ENCODE measurements at regions not wholly inside any gene's neighbourhood (a gene's known extent, or its start where the extent isn't known, plus 50 kb on each side); places are given as distances from the start of the nearest gene placed in this dataset.
"Not testable (repeated sequence)": the region's sequence is repeated elsewhere in the genome, so short reads cannot be mapped to it uniquely, and the experiment has no call there.

DNA sequence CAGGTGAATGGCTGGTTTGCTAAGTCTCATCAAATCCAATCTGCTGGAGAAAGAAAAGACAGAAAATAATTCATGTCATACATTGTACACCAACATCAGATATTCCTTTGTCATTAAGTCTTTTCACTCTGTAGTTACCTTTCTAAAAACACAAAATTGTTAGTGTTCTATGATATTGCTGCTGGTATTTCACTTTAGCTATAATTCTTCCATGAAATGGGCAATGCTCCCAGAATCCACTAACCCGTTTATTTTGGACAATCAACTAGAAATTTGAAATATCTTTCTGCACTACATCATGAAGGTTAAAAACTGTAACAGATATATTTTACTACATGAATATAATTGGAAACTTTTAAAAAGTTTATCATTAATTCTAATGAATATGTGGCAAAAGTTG, 181.3 kb downstream of the C7orf25 start:
- Histone ChIP-seq H3K36me3 (ENCODE audit: control insufficient read depth in 3 of 3, insufficient read depth in 3 of 3, low read length in 3 of 3) (no peaks in the 10 kb centered on the region), H3K27ac (ENCODE audit: low read depth, low read length) (no peak overlapping the region), H3K4me1 (ENCODE audit: control insufficient read depth in 3 of 3, insufficient read depth in 3 of 3, low read length in 3 of 3) (peaks cover 0 to 2% (median 2%) of the 10 kb centered on the region in 3 donors), H3K9ac (ENCODE audit: low read depth in 1 of 3, low read length in 3 of 3) (no peak overlapping the region), H3K9me3 (ENCODE audit: control insufficient read depth in 3 of 3, low read length in 3 of 3) (no peaks in the 10 kb centered on the region), H3K27me3 (ENCODE audit: control insufficient read depth in 3 of 3, insufficient read depth in 3 of 3, low read length in 3 of 3) (no peaks in the 10 kb centered on the region), H3K4me3 (ENCODE audit: low read length in 3 of 3) (no peak overlapping the region)

- H3K4me1 ChIP-seq (ENCODE audit: control insufficient read depth in 3 of 3, insufficient read depth in 3 of 3, low read length in 3 of 3) = peaks cover 0 to 3% (median 2%) of the 10 kb centered on the region in 3 donors
- H3K27ac ChIP-seq (ENCODE audit: low read depth, low read length) = no peak overlapping the region
- no peaks in the 10 kb centered on the region for H3K27me3 ChIP-seq (ENCODE audit: control insufficient read depth in 3 of 3, insufficient read depth in 3 of 3, low read length in 3 of 3)
- H3K36me3 ChIP-seq (ENCODE audit: control insufficient read depth in 3 of 3, insufficient read depth in 3 of 3, low read length in 3 of 3) = no peaks in the 10 kb centered on the region
- H3K9me3 ChIP-seq (ENCODE audit: control insufficient read depth in 3 of 3, low read length in 3 of 3) = no peaks in the 10 kb centered on the region
- H3K9ac ChIP-seq (ENCODE audit: low read depth in 1 of 3, low read length in 3 of 3) = no peak overlapping the region
- no peak overlapping the region for H3K4me3 ChIP-seq (ENCODE audit: low read length in 3 of 3)
Measured at GRCh38 chr7:42729053-42729765, 182.7 kb downstream of the C7orf25 start.

- Histone ChIP-seq H3K4me3 (ENCODE audit: low read length in 3 of 3) (no peak overlapping the region), H3K27me3 (ENCODE audit: control insufficient read depth in 3 of 3, insufficient read depth in 3 of 3, low read length in 3 of 3) (no peaks in the 10 kb centered on the region), H3K36me3 (ENCODE audit: control insufficient read depth in 3 of 3, insufficient read depth in 3 of 3, low read length in 3 of 3) (no peaks in the 10 kb centered on the region), H3K9ac (ENCODE audit: low read depth in 1 of 3, low read length in 3 of 3) (no peak overlapping the region), H3K9me3 (ENCODE audit: control insufficient read depth in 3 of 3, low read length in 3 of 3) (no peaks in the 10 kb centered on the region), H3K27ac (ENCODE audit: low read depth, low read length) (no peak overlapping the region), H3K4me1 (ENCODE audit: control insufficient read depth in 3 of 3, insufficient read depth in 3 of 3, low read length in 3 of 3) (peaks cover 0 to 3% (median 2%) of the 10 kb centered on the region in 3 donors)
Measured at GRCh38 chr7:42727451-42727850, 184.4 kb downstream of the C7orf25 start.

DNA sequence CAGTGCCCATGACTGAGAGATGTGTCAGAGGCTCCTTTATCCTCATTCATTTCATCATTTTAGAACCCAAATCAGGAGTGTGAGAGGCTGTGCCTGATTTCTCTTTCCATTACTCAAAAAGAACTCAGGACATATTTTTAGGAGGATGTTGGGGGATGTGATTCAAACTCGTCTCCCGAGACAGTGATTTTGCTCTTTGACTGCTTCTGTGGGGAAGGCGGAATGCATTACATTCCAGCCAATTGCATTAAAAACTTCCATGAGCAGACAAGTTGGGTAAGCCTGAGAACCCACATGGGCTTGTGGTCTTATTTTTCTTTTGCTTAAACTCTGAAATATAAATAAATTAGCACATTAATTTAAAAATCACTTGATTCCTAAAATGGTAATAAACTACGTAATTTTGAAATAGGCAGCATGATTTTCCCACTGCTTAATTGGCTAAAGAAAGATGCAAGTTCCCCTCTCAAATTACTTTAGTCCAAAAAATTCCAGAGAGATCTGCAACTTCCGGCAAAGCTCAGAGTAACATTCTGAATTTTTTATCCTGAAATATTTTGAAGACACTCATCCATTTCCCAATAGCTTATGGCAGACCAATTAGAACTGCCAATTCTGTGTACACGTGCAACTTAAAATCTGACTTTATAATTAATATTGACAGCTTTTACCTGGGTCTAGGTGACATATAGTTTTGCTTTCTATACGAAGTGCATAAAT, 185.6 kb downstream of the C7orf25 start:
- H3K4me3 ChIP-seq (ENCODE audit: low read length in 3 of 3) = no peak overlapping the region
- H3K27ac ChIP-seq (ENCODE audit: low read depth, low read length) = peak overlapping the region; percentile 47
- peaks cover 0 to 3% (median 2%) of the 10 kb centered on the region in 3 donors for H3K4me1 ChIP-seq (ENCODE audit: control insufficient read depth in 3 of 3, insufficient read depth in 3 of 3, low read length in 3 of 3)

DNA sequence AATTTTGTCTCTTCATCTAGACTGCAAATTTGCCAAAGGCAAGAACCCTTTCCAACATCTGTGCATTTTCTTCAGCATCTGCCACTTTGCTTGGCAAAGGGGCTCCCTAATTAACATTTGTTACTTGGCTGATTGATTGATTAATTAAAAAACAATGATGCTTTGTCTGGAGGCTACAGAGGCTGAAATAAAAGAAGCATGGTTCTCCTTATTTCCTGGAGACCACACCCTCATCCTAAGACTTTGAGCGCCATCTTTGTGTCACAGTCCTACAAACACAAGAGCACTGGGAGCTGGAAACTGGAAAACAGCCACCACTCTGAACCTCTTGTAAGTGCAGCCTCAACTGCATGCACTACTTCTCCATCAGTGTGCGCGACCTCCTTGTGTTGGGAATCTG, 189.2 kb downstream of the C7orf25 start:
- peaks cover 2 to 3% (median 2%) of the 10 kb centered on the region in 3 donors for H3K4me1 ChIP-seq (ENCODE audit: control insufficient read depth in 3 of 3, insufficient read depth in 3 of 3, low read length in 3 of 3)
- H3K27ac ChIP-seq (ENCODE audit: low read depth, low read length) = no peak overlapping the region
- no peaks in the 10 kb centered on the region for H3K27me3 ChIP-seq (ENCODE audit: control insufficient read depth in 3 of 3, insufficient read depth in 3 of 3, low read length in 3 of 3)
- no peaks in the 10 kb centered on the region for H3K9me3 ChIP-seq (ENCODE audit: control insufficient read depth in 3 of 3, low read length in 3 of 3)
- H3K36me3 ChIP-seq (ENCODE audit: control insufficient read depth in 3 of 3, insufficient read depth in 3 of 3, low read length in 3 of 3) = no peaks in the 10 kb centered on the region
- no peak overlapping the region for H3K4me3 ChIP-seq (ENCODE audit: low read length in 3 of 3)
- no peak overlapping the region for H3K9ac ChIP-seq (ENCODE audit: low read depth in 1 of 3, low read length in 3 of 3)

More for the DNA sequence above, 185.6 kb downstream of the C7orf25 start:
- no peak overlapping the region for H3K9ac ChIP-seq (ENCODE audit: low read depth in 1 of 3, low read length in 3 of 3)
- no peaks in the 10 kb centered on the region for H3K36me3 ChIP-seq (ENCODE audit: control insufficient read depth in 3 of 3, insufficient read depth in 3 of 3, low read length in 3 of 3)
- no peaks in the 10 kb centered on the region for H3K9me3 ChIP-seq (ENCODE audit: control insufficient read depth in 3 of 3, low read length in 3 of 3)
- no peaks in the 10 kb centered on the region for H3K27me3 ChIP-seq (ENCODE audit: control insufficient read depth in 3 of 3, insufficient read depth in 3 of 3, low read length in 3 of 3)

- H3K27ac ChIP-seq (ENCODE audit: low read depth, low read length) = no peak overlapping the region
- no peaks in the 10 kb centered on the region for H3K9me3 ChIP-seq (ENCODE audit: control insufficient read depth in 3 of 3, low read length in 3 of 3)
- H3K4me1 ChIP-seq (ENCODE audit: control insufficient read depth in 3 of 3, insufficient read depth in 3 of 3, low read length in 3 of 3) = peaks cover 2 to 3% (median 2%) of the 10 kb centered on the region in 3 donors
- no peak overlapping the region for H3K9ac ChIP-seq (ENCODE audit: low read depth in 1 of 3, low read length in 3 of 3)
- no peaks in the 10 kb centered on the region for H3K27me3 ChIP-seq (ENCODE audit: control insufficient read depth in 3 of 3, insufficient read depth in 3 of 3, low read length in 3 of 3)
- no peak overlapping the region for H3K4me3 ChIP-seq (ENCODE audit: low read length in 3 of 3)
- no peaks in the 10 kb centered on the region for H3K36me3 ChIP-seq (ENCODE audit: control insufficient read depth in 3 of 3, insufficient read depth in 3 of 3, low read length in 3 of 3)
Measured at GRCh38 chr7:42722198-42722597, 189.7 kb downstream of the C7orf25 start.

- H3K27ac ChIP-seq (ENCODE audit: low read depth, low read length) = no peak overlapping the region
- no peaks in the 10 kb centered on the region for H3K36me3 ChIP-seq (ENCODE audit: control insufficient read depth in 3 of 3, insufficient read depth in 3 of 3, low read length in 3 of 3)
- H3K4me3 ChIP-seq (ENCODE audit: low read length in 3 of 3) = no peak overlapping the region
- H3K27me3 ChIP-seq (ENCODE audit: control insufficient read depth in 3 of 3, insufficient read depth in 3 of 3, low read length in 3 of 3) = no peaks in the 10 kb centered on the region
- peaks cover 0 to 3% (median 2%) of the 10 kb centered on the region in 3 donors for H3K4me1 ChIP-seq (ENCODE audit: control insufficient read depth in 3 of 3, insufficient read depth in 3 of 3, low read length in 3 of 3)
- no peak overlapping the region for H3K9ac ChIP-seq (ENCODE audit: low read depth in 1 of 3, low read length in 3 of 3)
- H3K9me3 ChIP-seq (ENCODE audit: control insufficient read depth in 3 of 3, low read length in 3 of 3) = no peaks in the 10 kb centered on the region
Measured at GRCh38 chr7:42720991-42721796, 190.7 kb downstream of the C7orf25 start.

DNA sequence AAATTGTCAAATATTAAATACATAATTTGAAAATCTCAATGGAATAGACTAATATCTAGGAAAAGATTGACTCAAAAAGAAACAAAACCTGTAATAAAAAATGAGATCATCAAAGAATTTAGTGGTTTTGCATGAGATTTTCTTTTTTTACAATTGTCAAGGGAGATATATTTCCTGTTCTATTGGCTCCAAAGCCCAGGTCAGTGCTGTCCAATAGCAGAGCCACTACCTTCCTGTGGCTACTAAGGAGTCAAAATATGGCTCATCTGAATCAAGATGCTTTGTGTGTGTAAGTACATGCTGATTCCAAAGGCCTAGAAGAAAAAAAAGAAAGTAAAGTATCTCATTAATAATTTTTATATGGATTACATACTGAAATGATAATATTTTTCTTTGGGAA, 191.9 kb downstream of the C7orf25 start:
- Histone ChIP-seq H3K27me3 (ENCODE audit: control insufficient read depth in 3 of 3, insufficient read depth in 3 of 3, low read length in 3 of 3) (no peaks in the 10 kb centered on the region), H3K36me3 (ENCODE audit: control insufficient read depth in 3 of 3, insufficient read depth in 3 of 3, low read length in 3 of 3) (no peaks in the 10 kb centered on the region), H3K9ac (ENCODE audit: low read depth in 1 of 3, low read length in 3 of 3) (no peak overlapping the region), H3K4me3 (ENCODE audit: low read length in 3 of 3) (no peak overlapping the region), H3K9me3 (ENCODE audit: control insufficient read depth in 3 of 3, low read length in 3 of 3) (no peaks in the 10 kb centered on the region), H3K4me1 (ENCODE audit: control insufficient read depth in 3 of 3, insufficient read depth in 3 of 3, low read length in 3 of 3) (peaks cover 0 to 2% (median 0%) of the 10 kb centered on the region in 3 donors), H3K27ac (ENCODE audit: low read depth, low read length) (no peak overlapping the region)

DNA sequence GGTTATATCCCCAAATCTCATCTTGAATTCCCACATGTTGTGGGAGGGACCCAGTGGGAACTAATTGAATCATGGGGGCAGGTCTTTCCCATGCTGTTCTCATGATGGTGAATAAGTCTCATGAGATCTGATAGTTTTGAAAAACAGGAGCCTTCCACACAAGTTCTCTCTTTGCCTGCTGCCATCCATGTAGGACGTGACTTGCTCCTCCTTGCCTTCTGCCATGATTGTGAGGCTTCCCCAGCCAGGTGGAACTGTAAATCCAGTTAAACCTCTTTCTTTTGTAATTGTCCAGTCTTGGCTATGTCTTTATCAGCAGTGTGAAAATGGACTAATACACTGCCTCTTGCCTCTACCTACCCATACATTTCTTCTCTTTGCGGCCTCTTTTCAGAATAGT, 193.4 kb downstream of the C7orf25 start:
- H3K27me3 ChIP-seq (ENCODE audit: control insufficient read depth in 3 of 3, insufficient read depth in 3 of 3, low read length in 3 of 3); H3K27ac ChIP-seq (ENCODE audit: low read depth, low read length): not testable (repeated sequence)

DNA sequence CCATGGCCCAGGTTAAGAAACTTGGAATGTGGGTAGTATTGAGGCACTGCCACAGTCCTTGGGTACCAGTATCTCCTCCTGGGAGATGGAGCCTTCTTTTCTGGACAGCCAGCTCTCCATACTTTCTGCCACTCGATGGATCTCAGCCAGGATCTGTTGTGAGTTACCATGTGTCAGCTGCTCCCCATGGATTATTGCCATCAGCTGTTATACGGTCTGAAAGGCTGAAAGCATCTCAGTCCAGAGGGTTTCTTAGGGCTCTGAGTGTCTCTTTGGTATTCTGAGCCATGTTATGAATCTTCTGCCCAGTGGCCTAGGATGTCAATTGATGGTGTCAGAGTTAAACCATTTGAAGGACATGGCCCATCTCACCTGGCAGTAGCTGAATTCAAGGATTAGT, 197.5 kb downstream of the C7orf25 start:
- Histone ChIP-seq H3K4me3 (ENCODE audit: low read length in 3 of 3) (no peak overlapping the region), H3K27ac (ENCODE audit: low read depth, low read length) (no peak overlapping the region), H3K4me1 (ENCODE audit: control insufficient read depth in 3 of 3, insufficient read depth in 3 of 3, low read length in 3 of 3) (no peaks in the 10 kb centered on the region), H3K27me3 (ENCODE audit: control insufficient read depth in 3 of 3, insufficient read depth in 3 of 3, low read length in 3 of 3) (no peaks in the 10 kb centered on the region), H3K9me3 (ENCODE audit: control insufficient read depth in 3 of 3, low read length in 3 of 3) (peaks cover 0 to 4% (median 2%) of the 10 kb centered on the region in 3 donors), H3K9ac (ENCODE audit: low read depth in 1 of 3, low read length in 3 of 3) (no peak overlapping the region), H3K36me3 (ENCODE audit: control insufficient read depth in 3 of 3, insufficient read depth in 3 of 3, low read length in 3 of 3) (no peaks in the 10 kb centered on the region)

More for the DNA sequence above, 193.4 kb downstream of the C7orf25 start:
- H3K36me3 ChIP-seq (ENCODE audit: control insufficient read depth in 3 of 3, insufficient read depth in 3 of 3, low read length in 3 of 3); H3K9me3 ChIP-seq (ENCODE audit: control insufficient read depth in 3 of 3, low read length in 3 of 3); H3K4me3 ChIP-seq (ENCODE audit: low read length in 3 of 3); H3K9ac ChIP-seq (ENCODE audit: low read depth in 1 of 3, low read length in 3 of 3); H3K4me1 ChIP-seq (ENCODE audit: control insufficient read depth in 3 of 3, insufficient read depth in 3 of 3, low read length in 3 of 3): not testable (repeated sequence)
